ENCODE measurements at regions not wholly inside any gene's neighbourhood (a gene's known extent, or its start where the extent isn't known, plus 50 kb on each side); places are given as distances from the start of the nearest gene placed in this dataset.
"Not testable (repeated sequence)": the region's sequence is repeated elsewhere in the genome, so short reads cannot be mapped to it uniquely, and the experiment has no call there.

DNA sequence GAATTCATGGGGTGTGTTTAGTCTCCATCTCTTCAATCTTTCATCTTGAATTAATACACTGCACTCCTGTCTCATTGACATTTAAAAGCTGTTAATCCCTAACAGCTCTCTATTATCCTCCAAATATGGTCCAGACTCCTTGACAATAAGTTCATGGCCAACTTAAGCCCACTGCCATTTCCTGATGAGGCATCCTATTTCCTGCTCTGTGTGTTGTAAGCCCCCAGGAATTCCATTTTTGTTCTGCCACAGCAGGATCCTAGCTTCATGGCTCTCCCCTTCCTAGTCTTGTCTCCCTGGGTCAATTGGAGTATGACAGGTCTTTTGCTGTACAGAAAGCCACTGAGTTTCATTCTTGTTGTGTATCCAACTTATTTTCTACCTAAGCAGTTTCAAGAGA, 218.8 kb downstream of the OTUD1 start:
- DNase-seq, result no peak

DNA sequence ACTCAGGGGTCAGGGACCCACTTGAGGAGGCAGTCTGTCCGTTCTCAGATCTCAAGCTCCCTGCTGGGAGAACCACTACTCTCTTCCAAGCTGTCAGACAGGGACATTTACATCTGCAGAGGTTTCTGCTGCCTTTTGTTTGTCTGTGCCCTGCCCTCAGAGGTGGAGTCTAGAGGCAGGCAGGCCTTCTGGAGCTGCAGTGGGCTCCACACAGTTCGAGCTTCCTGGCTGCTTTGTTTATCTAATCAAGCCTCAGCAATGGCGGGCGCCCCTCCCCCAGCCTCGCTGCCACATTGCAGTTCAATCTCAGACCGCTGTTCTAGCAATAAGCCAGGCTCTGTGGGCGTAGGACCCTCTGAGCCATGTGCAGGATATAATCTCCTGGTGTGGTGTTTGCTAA, 233.0 kb downstream of the OTUD1 start:
- DNase-seq, result not testable (repeated sequence)

- no peak for DNase-seq
These were observed 236.7 kb downstream of the OTUD1 start for GRCh38 chr10:23675585-23675984.

- DNase-seq, result no peak
These were observed 237.4 kb downstream of the OTUD1 start for GRCh38 chr10:23676296-23676695.

- no peak for DNase-seq
These were observed 247.8 kb downstream of the OTUD1 start for GRCh38 chr10:23686722-23687121.

GRCh38 chr10:23692736-23693135, 253.9 kb downstream of the OTUD1 start:
- no peak for DNase-seq

DNA sequence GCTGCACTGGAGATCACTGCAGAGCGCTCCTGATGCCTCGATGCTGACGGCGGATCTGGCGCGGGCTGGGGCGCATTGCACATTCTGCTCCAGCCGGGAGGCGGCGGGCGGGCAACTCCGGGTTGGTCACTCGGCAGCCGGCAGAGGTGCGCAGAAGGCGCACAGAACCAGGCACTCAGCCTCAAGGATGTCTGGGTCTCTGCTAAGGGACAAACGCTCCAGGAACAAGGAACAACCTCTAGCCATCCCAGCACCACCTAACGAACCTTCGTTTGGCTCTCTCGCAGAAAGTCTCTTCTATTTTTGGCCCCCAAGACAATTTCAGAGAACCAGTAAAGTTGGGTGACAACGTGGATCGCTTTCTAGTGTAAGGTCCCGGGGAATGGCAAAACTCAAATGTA, 254.6 kb downstream of the OTUD1 start:
- DNase-seq, result peak; percentile 74

DNA sequence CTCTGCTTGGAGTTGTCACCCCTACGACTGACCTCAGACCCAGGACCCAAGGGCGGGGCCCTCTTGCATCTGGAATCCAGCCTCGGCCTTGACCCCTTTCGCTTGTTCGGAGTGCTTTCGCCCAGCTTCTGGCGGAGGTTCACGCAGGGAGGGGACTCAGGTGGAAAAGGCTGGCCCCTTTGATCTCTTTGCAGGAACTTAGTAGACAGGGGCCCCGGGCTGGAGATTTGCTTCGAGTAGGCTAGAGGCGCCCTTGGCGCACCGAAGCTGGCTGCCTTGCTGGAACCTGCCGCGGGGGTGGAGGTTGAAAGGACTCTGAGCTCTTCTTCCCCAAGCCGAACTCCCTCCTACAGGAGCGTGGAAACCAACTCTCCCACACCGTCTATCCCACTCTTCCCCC, 255.1 kb downstream of the OTUD1 start:
- no peak for DNase-seq

GRCh38 chr10:23694446-23694920, 255.6 kb downstream of the OTUD1 start:
- DNase-seq, result peak; percentile 96

DNA sequence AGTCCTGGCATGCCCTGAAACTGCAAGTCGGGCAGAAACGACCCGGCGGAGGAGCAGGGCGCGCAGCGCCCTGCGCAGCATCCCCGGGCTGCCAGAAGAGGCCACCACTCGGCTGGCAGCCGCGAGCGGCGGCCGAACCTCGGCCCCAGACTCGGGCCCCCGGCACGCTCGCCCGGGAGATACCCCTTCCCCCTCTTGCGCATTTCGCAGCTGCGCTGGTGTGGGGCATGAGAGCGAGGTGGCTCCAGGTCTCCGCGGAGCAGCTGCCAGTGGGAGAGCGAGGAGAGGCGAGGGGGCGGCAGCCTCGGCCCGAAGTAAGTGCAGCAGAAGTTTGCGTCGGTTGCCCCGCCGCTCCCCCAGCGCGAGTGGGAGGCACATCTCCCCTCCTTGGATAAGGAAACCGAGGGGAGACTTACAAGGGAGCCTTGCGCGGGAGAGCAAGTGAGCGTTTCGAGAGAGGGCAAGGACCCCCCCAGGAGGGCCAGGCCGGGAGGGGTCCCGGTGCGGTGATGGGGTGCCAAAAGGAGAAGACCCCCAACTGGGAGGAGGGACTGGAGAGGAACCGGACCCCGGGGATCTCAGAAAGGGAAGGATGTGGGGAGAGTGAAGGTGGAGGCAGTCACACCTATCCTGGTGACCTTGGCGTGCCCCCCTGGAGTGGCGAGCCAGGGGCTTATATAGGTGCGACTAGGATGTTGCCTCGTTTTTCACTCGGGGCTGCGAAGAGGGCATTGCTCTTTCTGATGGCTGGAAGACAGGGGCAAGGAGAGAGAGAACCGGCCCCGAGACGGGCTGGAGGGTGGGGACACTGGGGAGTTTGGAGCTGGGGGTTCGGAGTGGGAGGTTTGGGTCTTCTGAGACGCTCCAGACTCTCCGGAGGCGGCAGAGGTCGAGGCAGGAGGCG, 256.3 kb downstream of the OTUD1 start:
- DNase-seq, result peak; percentile 93

DNA sequence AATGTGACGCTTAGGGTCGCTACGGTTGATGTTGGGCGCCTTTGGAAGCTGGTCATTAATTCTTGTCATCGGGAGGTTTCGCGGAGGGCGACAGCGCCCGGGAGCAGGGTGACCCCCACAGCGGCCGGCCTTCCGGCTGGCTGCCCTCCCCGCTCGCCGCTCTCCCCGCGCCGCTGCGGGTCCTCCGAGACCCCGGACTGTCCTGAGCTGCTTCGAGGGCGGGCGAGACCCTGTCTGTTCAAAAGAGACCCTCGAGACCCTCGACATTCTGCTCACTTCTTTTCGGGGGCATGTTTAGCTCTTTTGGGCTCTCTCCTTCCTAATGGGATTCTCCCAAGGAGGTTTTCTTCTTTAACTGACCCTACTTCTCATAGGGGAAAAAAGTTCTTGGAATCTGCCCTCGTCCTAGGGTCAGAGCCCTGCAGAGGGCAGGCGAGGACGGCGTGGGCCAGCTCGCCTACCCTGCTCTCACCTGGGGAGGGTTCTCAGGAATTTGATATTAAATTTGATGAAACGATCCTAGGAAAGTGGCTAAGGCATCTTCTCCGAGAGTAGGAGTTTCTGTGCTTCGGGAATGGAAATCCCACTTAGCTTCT, 257.0 kb downstream of the OTUD1 start:
- DNase-seq, result peak; percentile 54

- DNase-seq, result no peak
These were observed 257.6 kb downstream of the OTUD1 start for GRCh38 chr10:23696476-23696875.

DNA sequence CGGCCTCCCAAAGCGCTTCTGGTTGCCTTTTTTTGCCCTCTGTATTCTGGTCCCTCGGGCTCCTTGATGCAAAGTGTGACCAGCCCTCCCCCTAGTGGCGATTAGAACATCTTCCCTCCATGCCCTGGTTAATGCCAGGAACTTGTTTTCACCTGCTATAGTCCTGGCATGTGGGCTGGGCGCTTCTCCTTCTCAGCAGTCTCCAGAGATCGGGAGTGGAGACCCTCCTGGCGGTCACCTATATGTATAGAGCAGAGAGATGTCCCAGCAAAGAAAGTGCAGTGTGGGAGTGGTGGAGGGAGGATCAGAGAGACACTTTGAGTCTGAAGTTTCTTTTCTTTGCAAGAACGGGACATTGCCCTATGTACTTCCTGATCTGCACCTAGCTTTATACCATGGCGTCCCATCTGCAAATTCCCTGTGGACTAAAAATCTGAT, 264.1 kb downstream of the OTUD1 start:
- DNase-seq, result peak; percentile 71

GRCh38 chr10:23715363-23715762, 276.5 kb downstream of the OTUD1 start:
- no peak for DNase-seq

GRCh38 chr10:23717913-23718312, 279.0 kb downstream of the OTUD1 start:
- DNase-seq, result no peak

DNA sequence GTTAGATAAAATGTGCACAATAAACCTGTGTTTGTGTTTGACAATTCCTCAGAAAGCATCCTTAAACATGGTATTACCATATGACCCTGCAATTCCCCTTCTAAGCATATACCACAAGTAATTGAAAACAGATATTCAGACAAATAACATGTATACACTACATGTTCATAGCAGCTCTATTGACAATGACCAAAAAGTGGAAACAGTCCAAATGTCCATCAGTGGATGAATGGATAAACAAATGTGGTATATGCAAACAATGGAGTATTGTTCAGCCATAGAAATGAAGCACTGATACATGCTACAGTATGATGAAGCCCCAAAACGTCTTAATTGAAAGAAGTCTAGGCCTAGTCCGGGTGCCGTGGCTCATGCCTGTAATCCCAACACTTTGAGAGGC, 280.1 kb downstream of the OTUD1 start:
- no peak for DNase-seq

GRCh38 chr10:23723796-23724195, 284.9 kb downstream of the OTUD1 start:
- no peak for DNase-seq

- DNase-seq, result no peak
These were observed 286.7 kb downstream of the OTUD1 start for GRCh38 chr10:23725548-23725947.

GRCh38 chr10:23742368-23742767, 303.5 kb downstream of the OTUD1 start:
- DNase-seq, result no peak

DNA sequence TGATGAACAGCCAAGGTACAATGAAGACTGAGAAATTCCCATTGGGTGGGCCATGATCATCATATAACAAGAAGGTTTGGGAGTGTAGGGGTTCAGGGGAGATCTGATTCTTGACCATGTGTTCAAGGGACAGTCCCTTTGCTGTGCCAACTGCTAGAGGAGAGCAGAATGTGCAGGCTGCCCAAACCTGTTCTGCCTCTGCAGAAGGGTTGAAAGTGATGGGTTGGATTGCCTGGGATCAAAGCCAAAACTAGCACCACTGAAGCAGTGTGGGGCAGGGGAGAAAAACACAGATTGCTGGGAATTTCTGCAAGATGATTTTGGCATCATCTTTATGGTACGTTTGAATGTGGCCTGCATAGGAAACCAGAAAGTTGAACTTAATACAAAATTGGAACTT, 303.9 kb downstream of the OTUD1 start:
- DNase-seq, result no peak

- peak; percentile 16 for DNase-seq
These were observed 315.3 kb downstream of the OTUD1 start for GRCh38 chr10:23754179-23754578.

DNA sequence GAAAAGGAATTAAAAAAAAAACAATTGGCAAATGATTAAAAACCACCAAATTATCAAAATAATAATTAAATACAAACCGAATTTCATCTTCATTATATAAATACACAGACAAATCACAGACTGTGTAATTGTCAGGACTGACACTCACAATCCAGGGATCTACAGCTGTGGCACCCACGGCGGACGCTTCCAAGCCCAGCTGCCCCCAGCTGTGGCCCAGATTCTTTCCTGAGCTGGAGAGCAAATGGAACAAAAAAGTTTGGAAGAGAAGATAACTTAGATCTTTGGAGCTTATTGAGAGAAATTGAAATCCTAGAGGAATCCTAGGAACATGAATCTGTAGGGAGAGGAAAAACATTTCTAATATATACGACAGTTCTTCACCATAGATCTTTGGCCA, 316.1 kb downstream of the OTUD1 start:
- no peak for DNase-seq

DNA sequence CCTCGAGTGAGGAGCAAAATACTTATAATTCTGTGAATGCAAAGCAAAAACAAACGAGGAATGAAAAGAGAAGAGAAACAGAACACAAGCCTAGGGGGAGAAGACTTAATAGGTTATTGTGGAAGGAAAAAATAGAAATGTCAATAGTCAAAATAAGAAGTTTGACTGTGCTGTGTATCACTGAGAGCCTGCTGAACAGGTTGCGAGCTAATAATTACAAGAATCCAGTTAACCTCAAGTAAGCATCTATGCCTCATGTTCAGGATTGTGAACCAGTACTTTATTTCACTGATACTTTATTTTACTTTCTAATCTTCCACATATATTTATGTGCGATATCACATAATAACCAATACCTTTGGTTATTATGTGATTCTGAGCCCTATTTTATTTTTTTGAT, 316.7 kb downstream of the OTUD1 start:
- DNase-seq, result no peak

DNA sequence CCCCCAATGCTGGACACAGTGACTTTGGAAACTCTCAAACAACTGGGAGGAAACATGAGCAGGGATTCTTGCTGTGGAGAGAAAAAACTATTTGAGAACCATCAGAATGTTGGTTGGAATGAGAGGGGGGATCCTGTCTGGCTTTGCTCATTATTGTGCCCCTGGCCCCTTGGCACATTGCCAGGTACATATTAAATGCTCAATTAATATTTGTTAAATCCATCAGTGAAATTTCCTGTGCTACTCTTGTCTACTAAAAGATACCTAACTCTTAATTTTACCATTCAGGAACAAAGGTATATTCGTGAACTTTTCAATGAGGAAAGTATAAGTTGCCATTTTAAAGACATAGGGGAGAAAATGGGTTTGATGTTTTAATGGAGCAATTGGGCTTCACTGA, 329.4 kb downstream of the OTUD1 start:
- DNase-seq, result no peak
